ENCODE measurements at regions not wholly inside any gene's neighbourhood (a gene's known extent, or its start where the extent isn't known, plus 50 kb on each side); places are given as distances from the start of the nearest gene placed in this dataset.

- TF ChIP-seq POLR2A (IDR thresholded peaks at IDR 0.05): peak; percentile 43 to 68
- TF ChIP-seq, protein P1, sequence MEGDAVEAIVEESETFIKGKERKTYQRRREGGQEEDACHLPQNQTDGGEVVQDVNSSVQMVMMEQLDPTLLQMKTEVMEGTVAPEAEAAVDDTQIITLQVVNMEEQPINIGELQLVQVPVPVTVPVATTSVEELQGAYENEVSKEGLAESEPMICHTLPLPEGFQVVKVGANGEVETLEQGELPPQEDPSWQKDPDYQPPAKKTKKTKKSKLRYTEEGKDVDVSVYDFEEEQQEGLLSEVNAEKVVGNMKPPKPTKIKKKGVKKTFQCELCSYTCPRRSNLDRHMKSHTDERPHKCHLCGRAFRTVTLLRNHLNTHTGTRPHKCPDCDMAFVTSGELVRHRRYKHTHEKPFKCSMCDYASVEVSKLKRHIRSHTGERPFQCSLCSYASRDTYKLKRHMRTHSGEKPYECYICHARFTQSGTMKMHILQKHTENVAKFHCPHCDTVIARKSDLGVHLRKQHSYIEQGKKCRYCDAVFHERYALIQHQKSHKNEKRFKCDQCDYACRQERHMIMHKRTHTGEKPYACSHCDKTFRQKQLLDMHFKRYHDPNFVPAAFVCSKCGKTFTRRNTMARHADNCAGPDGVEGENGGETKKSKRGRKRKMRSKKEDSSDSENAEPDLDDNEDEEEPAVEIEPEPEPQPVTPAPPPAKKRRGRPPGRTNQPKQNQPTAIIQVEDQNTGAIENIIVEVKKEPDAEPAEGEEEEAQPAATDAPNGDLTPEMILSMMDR (IDR thresholded peaks at IDR 0.05): no peak
These were observed 58.3 kb downstream of the VCPKMT start for GRCh38 chr14:50058113-50058512.
